ENCODE measurements at regions not wholly inside any gene's neighbourhood (a gene's known extent, or its start where the extent isn't known, plus 50 kb on each side); places are given as distances from the start of the nearest gene placed in this dataset.
"Not testable (repeated sequence)": the region's sequence is repeated elsewhere in the genome, so short reads cannot be mapped to it uniquely, and the experiment has no call there.

- not testable (repeated sequence) for TF ChIP-seq CTCF (IDR thresholded peaks at IDR 0.05); EP300 (IDR thresholded peaks at IDR 0.05); POLR2A (IDR thresholded peaks at IDR 0.05; ENCODE audit: low read length)
These were observed 109.7 kb upstream of the PITX1 start for GRCh38 chr5:135143682-135144081.

Data from A549 (cell line).